A673 (cell line): ENCODE measurements at regions not wholly inside any gene's neighbourhood (a gene's known extent, or its start where the extent isn't known, plus 50 kb on each side); places are given as distances from the start of the nearest gene placed in this dataset.

Experiments used
- BruUV-seq: library from RNA; stranded (reverse); fragments of 400-500 nt; replicated peaks from 2 replicates; lab custom pipeline; 2021; lab: Mats Ljungman, UMichigan
- CTCF ChIA-PET: fragments of 300-600 bp; sonication (Branson Sonifier 250); formaldehyde crosslinking; loops from one replicate; lab custom pipeline; 2022; ENCODE audit warnings: antibody characterized with exemption; lab: Charles Lee
- POLR2A ChIA-PET: fragments of 300-600 bp; sonication (Branson Sonifier 250); formaldehyde crosslinking; loops from one replicate; lab custom pipeline; 2022; ENCODE audit warnings: antibody characterized with exemption; ENCODE audit not compliant: low non-redundant PET; lab: Charles Lee
- DNase-seq: peaks from one replicate; pipeline ENCODE4 v3.0.0-alpha.2; 2015; ENCODE audit warnings: low spot score
- H3K27ac ChIP-seq: fragments of 200-600 bp; sonication (generic); 2 replicates; pipeline ENCODE4 v1.5.1; 2016; ENCODE audit warnings: mixed run types, low read depth, mild to moderate bottlenecking, mixed read lengths, antibody characterized with exemption, low read length; ENCODE audit not compliant: poor library complexity, severe bottlenecking
- H3K27me3 ChIP-seq: fragments of 200-600 bp; sonication (generic); replicated peaks from 2 replicates; pipeline ENCODE4 v1.6.1; 2017; ENCODE audit warnings: mixed run types, low read depth, mild to moderate bottlenecking, mixed read lengths, antibody characterized with exemption, low read length; ENCODE audit not compliant: insufficient read depth, poor library complexity
- H3K36me3 ChIP-seq: fragments of 200-600 bp; sonication (generic); 2 replicates; pipeline ENCODE4 v1.6.1; 2016; ENCODE audit warnings: mixed run types, mild to moderate bottlenecking, mixed read lengths, antibody characterized with exemption, low read length; ENCODE audit not compliant: insufficient read depth, poor library complexity, severe bottlenecking
- H3K4me1 ChIP-seq: fragments of 200-600 bp; sonication (generic); 2 replicates; pipeline ENCODE4 v1.6.1; 2017; ENCODE audit warnings: mixed run types, mild to moderate bottlenecking, mixed read lengths, antibody characterized with exemption, low read length; ENCODE audit not compliant: insufficient read depth, poor library complexity, severe bottlenecking
- H3K4me3 ChIP-seq: fragments of 200-600 bp; sonication (generic); 2 replicates; pipeline ENCODE4 v1.5.1; 2016; ENCODE audit warnings: low read depth, mixed run types, mild to moderate bottlenecking, mixed read lengths, low read length; ENCODE audit not compliant: poor library complexity, severe bottlenecking
- H3K9me3 ChIP-seq: fragments of 200-600 bp; sonication (generic); 2 replicates; pipeline ENCODE4 v1.6.1; 2016; ENCODE audit warnings: mixed run types, low read depth, mild to moderate bottlenecking, mixed read lengths, antibody characterized with exemption, low read length; ENCODE audit not compliant: poor library complexity, severe bottlenecking
- EZH2 ChIP-seq: fragments of 200-600 bp; sonication (generic); IDR thresholded peaks from 2 replicates; pipeline ENCODE4 v1.6.1; 2017; ENCODE audit warnings: borderline replicate concordance, low read depth, mild to moderate bottlenecking, mixed read lengths, antibody characterized with exemption, low read length; ENCODE audit not compliant: poor library complexity, severe bottlenecking
- intact Hi-C: fragments of 100-400 bp; cut with micrococcal nuclease; formaldehyde crosslinking; loops from one replicate; pipeline ENCODE4 v1.10.0; 2022; ENCODE audit not compliant: unreplicated experiment
- TF ChIP-seq, protein P1 (sequence below): fragments of 300-800, 200-600 bp; sonication (generic); conservative IDR thresholded peaks from 2 replicates; pipeline ENCODE4 v1.5.1; 2017; ENCODE audit warnings: low read depth, mild to moderate bottlenecking, antibody characterized with exemption, low read length, moderate library complexity, mixed read lengths

DNA sequence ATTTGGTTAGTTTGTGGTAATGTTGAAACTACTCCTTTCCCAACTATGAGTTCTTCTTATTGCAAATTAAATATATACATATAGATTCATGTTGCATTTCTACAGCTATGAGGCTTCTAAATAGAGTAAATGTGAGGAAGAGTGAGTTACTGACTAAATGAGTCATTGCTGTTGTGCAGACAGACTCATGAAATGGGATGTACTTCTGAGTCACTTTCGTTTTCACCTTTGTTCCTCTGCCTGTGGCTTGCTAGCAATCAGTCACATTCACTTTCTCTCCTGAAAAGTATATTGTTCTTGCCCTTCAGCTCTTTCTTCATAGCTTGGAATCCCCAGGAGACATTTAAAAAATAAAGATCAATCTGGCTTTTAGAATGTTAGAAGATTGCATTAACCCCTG is 295.5 kb upstream of the SMC2 start:
- intact Hi-C loops, result no loop called here
- H3K27me3 ChIP-seq, result no peaks in the 10 kb centered on the region
- H3K36me3 ChIP-seq, result no peaks in the 10 kb centered on the region
- TF ChIP-seq, protein P1, sequence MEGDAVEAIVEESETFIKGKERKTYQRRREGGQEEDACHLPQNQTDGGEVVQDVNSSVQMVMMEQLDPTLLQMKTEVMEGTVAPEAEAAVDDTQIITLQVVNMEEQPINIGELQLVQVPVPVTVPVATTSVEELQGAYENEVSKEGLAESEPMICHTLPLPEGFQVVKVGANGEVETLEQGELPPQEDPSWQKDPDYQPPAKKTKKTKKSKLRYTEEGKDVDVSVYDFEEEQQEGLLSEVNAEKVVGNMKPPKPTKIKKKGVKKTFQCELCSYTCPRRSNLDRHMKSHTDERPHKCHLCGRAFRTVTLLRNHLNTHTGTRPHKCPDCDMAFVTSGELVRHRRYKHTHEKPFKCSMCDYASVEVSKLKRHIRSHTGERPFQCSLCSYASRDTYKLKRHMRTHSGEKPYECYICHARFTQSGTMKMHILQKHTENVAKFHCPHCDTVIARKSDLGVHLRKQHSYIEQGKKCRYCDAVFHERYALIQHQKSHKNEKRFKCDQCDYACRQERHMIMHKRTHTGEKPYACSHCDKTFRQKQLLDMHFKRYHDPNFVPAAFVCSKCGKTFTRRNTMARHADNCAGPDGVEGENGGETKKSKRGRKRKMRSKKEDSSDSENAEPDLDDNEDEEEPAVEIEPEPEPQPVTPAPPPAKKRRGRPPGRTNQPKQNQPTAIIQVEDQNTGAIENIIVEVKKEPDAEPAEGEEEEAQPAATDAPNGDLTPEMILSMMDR, result no peak
- TF ChIP-seq EZH2, result no peak
- H3K9me3 ChIP-seq, result no peaks in the 10 kb centered on the region
- ChIA-PET CTCF (no interaction called here), POLR2A (no interaction called here)
- no peak overlapping the region for H3K27ac ChIP-seq
- no peak overlapping the region for H3K4me3 ChIP-seq
- BruUV-seq, result no TSS peak
- no peaks in the 10 kb centered on the region for H3K4me1 ChIP-seq
- DNase-seq, result no peak

DNA sequence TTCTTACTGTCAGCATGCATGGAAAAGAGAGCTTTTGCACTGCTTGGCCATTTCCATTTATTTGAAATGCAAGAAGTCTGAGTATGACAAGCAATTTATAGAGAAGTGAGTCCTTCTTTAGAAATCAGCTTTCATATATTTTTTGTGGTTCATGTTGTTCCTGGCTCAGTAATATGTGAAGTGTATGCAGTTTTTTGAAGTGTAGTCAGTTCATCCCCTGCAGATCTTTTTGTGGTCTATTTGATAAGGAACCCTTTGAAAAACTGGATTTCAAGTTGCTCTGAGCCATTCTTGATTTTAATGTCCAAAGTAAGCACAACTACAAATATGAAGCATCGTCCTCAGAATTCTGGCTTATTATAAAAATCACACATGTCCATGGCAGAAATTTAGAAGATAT is 294.1 kb upstream of the SMC2 start:
- Histone ChIP-seq H3K4me3 (no peak overlapping the region), H3K27ac (no peak overlapping the region), H3K4me1 (no peaks in the 10 kb centered on the region), H3K9me3 (no peaks in the 10 kb centered on the region), H3K27me3 (no peaks in the 10 kb centered on the region), H3K36me3 (no peaks in the 10 kb centered on the region)
- no peak for DNase-seq
- ChIA-PET CTCF (no interaction called here), POLR2A (no interaction called here)
- no TSS peak for BruUV-seq
- TF ChIP-seq, protein P1, result no peak
- TF ChIP-seq EZH2, result no peak
- intact Hi-C loops, result no loop called here

DNA sequence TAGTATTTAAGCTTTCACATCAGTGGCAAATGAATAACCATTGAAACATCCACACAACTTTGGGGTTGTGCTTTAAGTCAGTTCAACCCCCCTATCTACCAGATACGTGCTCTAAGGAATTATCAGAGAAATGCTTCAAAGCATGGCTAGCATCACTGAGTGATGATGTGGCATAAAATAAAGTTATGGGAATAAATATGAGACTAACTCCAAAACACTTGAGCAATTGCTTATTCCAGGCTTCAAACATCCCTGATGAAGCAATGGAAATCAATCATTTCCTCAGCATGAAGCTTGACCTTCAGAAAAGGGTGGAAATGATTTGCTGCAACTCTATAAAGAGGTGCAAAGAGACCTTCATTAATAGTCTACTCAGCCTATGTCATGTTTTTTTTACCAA is 292.0 kb upstream of the SMC2 start:
- Histone ChIP-seq H3K9me3 (no peaks in the 10 kb centered on the region), H3K27me3 (no peaks in the 10 kb centered on the region), H3K4me1 (no peaks in the 10 kb centered on the region), H3K27ac (no peak overlapping the region), H3K36me3 (no peaks in the 10 kb centered on the region), H3K4me3 (no peak overlapping the region)
- TF ChIP-seq, protein P1, result no peak
- no peak for TF ChIP-seq EZH2
- BruUV-seq, result no TSS peak
- DNase-seq, result no peak
- intact Hi-C loops, result no loop called here
- CTCF ChIA-PET, result no interaction called here
- POLR2A ChIA-PET, result no interaction called here
